OCI-LY1 (cell line): ENCODE measurements at regions not wholly inside any gene's neighbourhood (a gene's known extent, or its start where the extent isn't known, plus 50 kb on each side); places are given as distances from the start of the nearest gene placed in this dataset.
A peak's percentile ranks its signal among the peaks of the same experiment; 100 is the strongest.

ENCODE experiments used
- H2AFZ ChIP-seq: fragments of 200-600 bp; sonication (generic), shearing (Covaris generic); 2 replicates; pipeline ENCODE4 v1.6.0; 2014; ENCODE audit warnings: antibody characterized with exemption, mild to moderate bottlenecking, low read length
- H3F3A ChIP-seq: fragments of 200-600 bp; sonication (generic), shearing (Covaris generic); 2 replicates; pipeline ENCODE4 v1.6.0; 2014; ENCODE audit warnings: mild to moderate bottlenecking, antibody characterized with exemption, low read length, moderate library complexity; ENCODE audit not compliant: insufficient read depth
- H3K27ac ChIP-seq: fragments of 200-600 bp; sonication (generic); 2 replicates; pipeline ENCODE4 v1.5.1; 2014; ENCODE audit warnings: low read length, mixed run types, mild to moderate bottlenecking, low read depth; ENCODE audit not compliant: poor library complexity, severe bottlenecking
- H3K27me3 ChIP-seq: fragments of 200-600 bp; sonication (generic); 2 replicates; pipeline ENCODE4 v1.6.0; 2014; ENCODE audit warnings: antibody characterized with exemption, mild to moderate bottlenecking, low read length, moderate library complexity; ENCODE audit not compliant: insufficient read depth
- H3K36me3 ChIP-seq: fragments of 200-600 bp; sonication (generic); 2 replicates; pipeline ENCODE4 v1.6.1; 2014; ENCODE audit warnings: mild to moderate bottlenecking, antibody characterized with exemption, low read length, moderate library complexity, mixed read lengths; ENCODE audit not compliant: insufficient read depth
- H3K4me1 ChIP-seq: fragments of 200-600 bp; sonication (generic); 2 replicates; pipeline ENCODE4 v1.5.1; 2014; ENCODE audit warnings: mild to moderate bottlenecking, low read length, moderate library complexity; ENCODE audit not compliant: insufficient read depth, severe bottlenecking
- H3K4me2 ChIP-seq: fragments of 200-600 bp; sonication (generic), shearing (Covaris generic); 2 replicates; pipeline ENCODE4 v1.6.1; 2014; ENCODE audit warnings: low read length
- H3K4me3 ChIP-seq: fragments of 200-600 bp; sonication (generic); 2 replicates; pipeline ENCODE4 v1.5.1; 2014; ENCODE audit warnings: low read length, low read depth, mild to moderate bottlenecking, mixed read lengths; ENCODE audit not compliant: poor library complexity, severe bottlenecking
- H3K79me2 ChIP-seq: fragments of 200-600 bp; shearing (Covaris generic); 2 replicates; pipeline ENCODE4 v1.6.1; 2016; ENCODE audit warnings: mixed run types, low read length, mixed read lengths; ENCODE audit not compliant: insufficient read depth
- H3K9ac ChIP-seq: fragments of 200-600 bp; sonication (generic), shearing (Covaris generic); 2 replicates; pipeline ENCODE4 v1.6.1; 2014; ENCODE audit warnings: mild to moderate bottlenecking, low read length, mixed read lengths
- H3K9me2 ChIP-seq: fragments of 200-600 bp; sonication (generic), shearing (Covaris generic); 2 replicates; pipeline ENCODE4 v1.6.1; 2014; ENCODE audit warnings: low read depth, mild to moderate bottlenecking, low read length, mixed read lengths
- H3K9me3 ChIP-seq: fragments of 200-600 bp; shearing (Covaris generic); 2 replicates; pipeline ENCODE4 v1.6.1; 2014; ENCODE audit warnings: low read length, mixed read lengths
- H4K20me1 ChIP-seq: fragments of 200-600 bp; sonication (generic), shearing (Covaris generic); 2 replicates; pipeline ENCODE4 v1.6.0; 2016; ENCODE audit warnings: mild to moderate bottlenecking, low read length; ENCODE audit not compliant: insufficient read depth
- EZH2 ChIP-seq: fragments of 200-600 bp; sonication (generic), shearing (Covaris generic); IDR thresholded peaks from 2 replicates; pipeline ENCODE4 v1.8.0; 2017; ENCODE audit warnings: borderline replicate concordance, mixed run types, mild to moderate bottlenecking, antibody characterized with exemption, low read length, moderate library complexity, mixed read lengths
- TF ChIP-seq, protein P1 (sequence below): fragments of 200-600 bp; sonication (generic), shearing (Covaris generic); IDR thresholded peaks from 2 replicates; pipeline ENCODE4 v1.5.1; 2017; ENCODE audit warnings: mild to moderate bottlenecking, antibody characterized with exemption, low read length, moderate library complexity, mixed read lengths

DNA sequence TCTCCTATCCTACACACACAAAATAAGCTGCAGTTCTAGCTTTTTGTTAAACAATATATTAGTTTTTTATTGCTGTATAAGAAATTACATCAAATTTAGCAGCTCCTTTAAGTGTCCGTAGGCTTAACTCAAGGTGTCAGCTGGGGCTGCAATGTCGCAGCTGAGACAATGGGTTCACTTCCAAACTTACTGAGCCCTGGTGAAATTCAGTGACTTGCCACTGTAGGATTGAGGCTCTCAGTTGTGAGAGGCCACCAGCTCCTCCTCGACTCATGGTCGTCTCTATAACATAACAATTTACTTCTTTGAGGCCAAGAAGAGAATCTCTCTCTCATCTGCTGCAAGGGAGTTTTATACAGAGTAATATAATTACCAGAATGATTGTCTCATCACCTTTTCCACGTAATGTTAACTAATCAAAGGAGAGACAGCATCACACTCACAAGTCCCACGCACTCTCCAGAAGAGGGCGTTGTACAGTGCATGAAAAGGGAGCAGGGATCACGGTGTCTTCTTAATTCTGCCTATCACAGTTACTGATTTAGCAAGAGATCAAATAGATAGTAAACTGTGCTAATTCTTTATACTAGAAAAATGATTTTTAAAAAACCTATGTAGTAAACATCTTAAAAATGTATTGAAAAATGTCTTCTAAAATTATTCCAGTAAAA is 735.6 kb upstream of the GBE1 start:
- H3K27me3 ChIP-seq: no peaks in the 10 kb centered on the region
- 0 out of 2 replicates have a peak overlapping the region, but pooled peaks have one; percentile 84 for H2AFZ ChIP-seq
- no peak overlapping the region for H3K4me3 ChIP-seq
- H3K9ac ChIP-seq: no peak overlapping the region
- no peak overlapping the region for H3K27ac ChIP-seq
- H3K4me1 ChIP-seq: peaks cover 3% of the 10 kb centered on the region
- no peaks in the 10 kb centered on the region; the same call in 1 of the 2 replicates for H3K9me3 ChIP-seq
- no peaks in the 10 kb centered on the region for H3K36me3 ChIP-seq
- H3K4me2 ChIP-seq: no peak overlapping the region
- no peaks in the 10 kb centered on the region for H3K9me2 ChIP-seq
- no peaks in the 10 kb centered on the region for H3K79me2 ChIP-seq
- no peak for TF ChIP-seq EZH2
- TF ChIP-seq, protein P1, sequence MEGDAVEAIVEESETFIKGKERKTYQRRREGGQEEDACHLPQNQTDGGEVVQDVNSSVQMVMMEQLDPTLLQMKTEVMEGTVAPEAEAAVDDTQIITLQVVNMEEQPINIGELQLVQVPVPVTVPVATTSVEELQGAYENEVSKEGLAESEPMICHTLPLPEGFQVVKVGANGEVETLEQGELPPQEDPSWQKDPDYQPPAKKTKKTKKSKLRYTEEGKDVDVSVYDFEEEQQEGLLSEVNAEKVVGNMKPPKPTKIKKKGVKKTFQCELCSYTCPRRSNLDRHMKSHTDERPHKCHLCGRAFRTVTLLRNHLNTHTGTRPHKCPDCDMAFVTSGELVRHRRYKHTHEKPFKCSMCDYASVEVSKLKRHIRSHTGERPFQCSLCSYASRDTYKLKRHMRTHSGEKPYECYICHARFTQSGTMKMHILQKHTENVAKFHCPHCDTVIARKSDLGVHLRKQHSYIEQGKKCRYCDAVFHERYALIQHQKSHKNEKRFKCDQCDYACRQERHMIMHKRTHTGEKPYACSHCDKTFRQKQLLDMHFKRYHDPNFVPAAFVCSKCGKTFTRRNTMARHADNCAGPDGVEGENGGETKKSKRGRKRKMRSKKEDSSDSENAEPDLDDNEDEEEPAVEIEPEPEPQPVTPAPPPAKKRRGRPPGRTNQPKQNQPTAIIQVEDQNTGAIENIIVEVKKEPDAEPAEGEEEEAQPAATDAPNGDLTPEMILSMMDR: peak; percentile 84
- no peaks in the 10 kb centered on the region for H3F3A ChIP-seq
- H4K20me1 ChIP-seq: no peaks in the 10 kb centered on the region

DNA sequence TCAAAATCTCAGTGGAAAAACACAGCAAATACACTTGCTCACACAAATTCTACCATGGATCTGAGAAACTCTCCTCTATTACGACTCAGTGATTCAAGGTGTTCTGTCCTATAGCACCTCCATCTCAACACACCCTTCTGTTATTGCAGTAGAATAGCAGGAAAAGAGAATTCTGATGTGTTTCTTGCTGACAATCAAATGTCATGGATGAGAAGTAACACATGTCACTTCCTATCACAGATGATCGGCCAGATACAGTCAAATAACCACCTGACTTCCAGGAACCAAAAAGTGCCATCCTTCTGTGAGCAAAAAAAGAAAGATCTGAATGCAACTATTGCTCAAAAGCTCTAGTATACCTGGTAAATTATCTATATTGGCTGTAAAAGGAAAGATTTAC is 734.2 kb upstream of the GBE1 start:
- Histone ChIP-seq H3K36me3 (no peaks in the 10 kb centered on the region), H3K9me3 (no peaks in the 10 kb centered on the region; the same call in 1 of the 2 replicates), H3K27me3 (no peaks in the 10 kb centered on the region), H3K4me2 (no peak overlapping the region), H4K20me1 (no peaks in the 10 kb centered on the region), H3K79me2 (no peaks in the 10 kb centered on the region), H3K27ac (no peak overlapping the region), H3K9me2 (no peaks in the 10 kb centered on the region), H3K9ac (no peak overlapping the region), H3F3A (no peaks in the 10 kb centered on the region), H3K4me3 (no peak overlapping the region), H2AFZ (no peak overlapping the region), H3K4me1 (peaks cover 3% of the 10 kb centered on the region)
- no peak for TF ChIP-seq EZH2
- TF ChIP-seq, protein P1: no peak

DNA sequence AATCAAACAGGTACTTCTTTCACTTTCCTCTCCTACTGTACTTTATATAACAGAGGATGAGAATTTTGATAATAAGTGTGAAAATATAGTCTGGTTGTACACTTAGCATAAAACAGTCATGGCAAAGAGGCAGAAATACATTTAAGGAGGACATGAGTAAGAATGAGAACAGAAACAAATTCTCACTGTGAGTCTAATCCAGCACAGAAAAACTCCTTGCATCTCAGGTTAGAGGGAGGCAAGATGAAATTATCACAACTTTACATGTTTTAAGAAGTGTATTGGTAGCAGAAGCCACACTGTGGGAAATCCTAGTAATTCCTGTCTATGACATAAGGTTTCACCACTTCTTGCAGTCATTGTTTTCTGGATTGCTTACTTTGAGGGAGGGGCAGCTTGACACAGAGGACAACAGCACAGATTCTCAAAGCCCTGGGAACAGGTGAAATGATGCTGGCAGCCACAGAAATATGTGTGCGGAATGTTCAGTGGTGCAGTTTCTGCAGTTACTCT is 733.6 kb upstream of the GBE1 start:
- Histone ChIP-seq H3K9me3 (no peaks in the 10 kb centered on the region; the same call in 1 of the 2 replicates), H3K27ac (no peak overlapping the region), H2AFZ (no peak overlapping the region), H3K9ac (no peak overlapping the region), H3K4me1 (peaks cover 3% of the 10 kb centered on the region), H3K4me3 (no peak overlapping the region), H3K79me2 (no peaks in the 10 kb centered on the region), H4K20me1 (no peaks in the 10 kb centered on the region), H3F3A (no peaks in the 10 kb centered on the region), H3K9me2 (no peaks in the 10 kb centered on the region), H3K27me3 (no peaks in the 10 kb centered on the region), H3K36me3 (no peaks in the 10 kb centered on the region), H3K4me2 (no peak overlapping the region)
- TF ChIP-seq, protein P1: no peak
- TF ChIP-seq EZH2: no peak
